ENCODE measurements at regions not wholly inside any gene's neighbourhood (a gene's known extent, or its start where the extent isn't known, plus 50 kb on each side); places are given as distances from the start of the nearest gene placed in this dataset.

DNA sequence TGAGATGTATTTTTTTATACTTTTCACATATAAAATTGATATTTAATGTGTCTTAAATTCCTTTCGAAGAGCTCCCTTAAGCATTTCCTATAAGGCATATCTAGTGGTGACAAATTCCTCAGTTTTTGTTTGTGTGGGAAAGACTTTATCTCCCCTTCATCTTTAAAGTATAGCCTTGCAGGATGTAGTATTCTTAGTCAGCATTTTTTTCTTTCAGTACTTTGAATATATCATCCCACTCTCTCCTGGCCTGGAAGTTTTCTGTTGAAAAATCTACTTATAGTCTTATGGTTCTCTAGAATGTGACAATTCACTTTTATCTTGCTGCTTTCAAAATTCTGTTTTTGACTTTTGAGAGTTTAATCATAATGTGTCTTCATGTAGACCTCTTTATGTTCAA lies 95.2 kb downstream of the EDEM1 start:
- Mint-ChIP-seq H3K4me3 (no peak overlapping the region), H3K27ac (no peak overlapping the region), H3K27me3 (peaks cover 14% of the 10 kb centered on the region), H3K9me3 (peaks cover under 1 to 40% (median 10%) of the 10 kb centered on the region in 7 donors), H3K36me3 (no peaks in the 10 kb centered on the region), H3K4me1 (no peaks in the 10 kb centered on the region)
- DNase-seq (no peak), ATAC-seq (ENCODE audit: low read depth in 2 of 2) (no peak)
- no peaks in the 10 kb centered on the region for H3K36me3 ChIP-seq (ENCODE audit: control insufficient read depth, insufficient read depth, low read length)
- H3K9me3 ChIP-seq (ENCODE audit: control insufficient read depth in 2 of 2, low read length in 2 of 2): peaks cover 0 to 15% of the 10 kb centered on the region in 2 experiments
- H3K4me1 ChIP-seq (ENCODE audit: control insufficient read depth, insufficient read depth, low read length, poor library complexity, severe bottlenecking): no peaks in the 10 kb centered on the region
- H3K27ac ChIP-seq (ENCODE audit: insufficient read depth, low read length, poor library complexity, severe bottlenecking): no peak overlapping the region
- no peaks in the 10 kb centered on the region for H3K27me3 ChIP-seq (ENCODE audit: control insufficient read depth, insufficient read depth, low read length)
- no peak overlapping the region for H3K4me3 ChIP-seq (ENCODE audit: low read depth, low read length)

DNA sequence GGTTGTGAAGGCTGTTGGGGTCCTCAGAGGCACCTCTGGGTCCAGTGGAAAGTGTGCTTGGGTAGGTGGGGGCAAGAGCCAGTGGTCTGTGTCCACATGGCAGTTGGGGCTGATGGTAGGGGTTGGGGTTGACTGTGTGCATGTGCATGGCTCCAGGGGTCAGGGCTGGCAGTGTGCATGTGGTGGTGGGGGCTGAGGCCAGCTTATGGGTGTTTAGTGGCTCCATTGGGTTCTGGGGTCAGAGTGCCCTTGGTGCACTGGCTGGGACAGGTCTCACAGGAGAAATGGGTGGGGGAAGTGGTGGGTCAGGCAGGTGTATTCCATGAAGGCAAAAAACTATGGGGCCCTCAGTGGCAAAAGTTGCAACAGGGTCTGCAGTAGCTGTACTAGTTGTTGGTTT lies 97.9 kb downstream of the EDEM1 start:
- H3K27me3 ChIP-seq (ENCODE audit: control insufficient read depth, insufficient read depth, low read length): no peaks in the 10 kb centered on the region
- H3K4me3 Mint-ChIP-seq: no peak overlapping the region
- DNase-seq (no peak), ATAC-seq (ENCODE audit: low read depth in 2 of 2) (no peak)
- peaks cover 4 to 26% (median 11%) of the 10 kb centered on the region in 7 donors for H3K9me3 Mint-ChIP-seq
- no peak overlapping the region for H3K27ac ChIP-seq (ENCODE audit: insufficient read depth, low read length, poor library complexity, severe bottlenecking)
- no peaks in the 10 kb centered on the region for H3K4me1 ChIP-seq (ENCODE audit: control insufficient read depth, insufficient read depth, low read length, poor library complexity, severe bottlenecking)
- H3K9me3 ChIP-seq (ENCODE audit: control insufficient read depth in 2 of 2, low read length in 2 of 2): peaks cover 0 to 10% of the 10 kb centered on the region in 2 experiments
- peaks cover 7% of the 10 kb centered on the region for H3K36me3 Mint-ChIP-seq
- no peaks in the 10 kb centered on the region for H3K36me3 ChIP-seq (ENCODE audit: control insufficient read depth, insufficient read depth, low read length)
- no peak overlapping the region for H3K4me3 ChIP-seq (ENCODE audit: low read depth, low read length)
- H3K4me1 Mint-ChIP-seq: no peaks in the 10 kb centered on the region
- no peak overlapping the region for H3K27ac Mint-ChIP-seq
- H3K27me3 Mint-ChIP-seq: peaks cover 11% of the 10 kb centered on the region

DNA sequence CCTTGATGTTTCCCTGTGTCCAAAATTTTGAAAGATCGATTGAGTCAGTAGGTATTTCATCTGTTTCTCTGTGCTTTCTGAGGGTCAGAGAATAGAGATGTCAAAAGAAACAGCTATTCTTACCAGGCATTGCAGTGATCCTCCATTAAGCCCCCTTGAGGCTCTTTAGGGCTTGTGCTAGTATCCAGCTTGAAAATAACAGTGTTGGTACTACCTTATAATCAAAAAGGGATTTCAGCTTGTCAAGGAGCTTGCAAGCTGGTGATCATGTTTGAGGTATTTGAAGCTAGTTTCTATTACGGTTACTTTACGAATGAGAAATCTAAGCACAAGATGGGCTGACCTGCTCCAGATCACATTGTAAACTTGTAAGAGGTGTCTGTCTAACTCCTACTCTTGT lies 103.4 kb downstream of the EDEM1 start:
- ATAC-seq (ENCODE audit: low read depth in 2 of 2) (no peak), DNase-seq (no peak)
- no peak overlapping the region for H3K27ac ChIP-seq (ENCODE audit: insufficient read depth, low read length, poor library complexity, severe bottlenecking)
- H3K4me3 ChIP-seq (ENCODE audit: low read depth, low read length): no peak overlapping the region
- H3K4me3 Mint-ChIP-seq: no peak overlapping the region
- no peaks in the 10 kb centered on the region for H3K36me3 ChIP-seq (ENCODE audit: control insufficient read depth, insufficient read depth, low read length)
- peaks cover 7% of the 10 kb centered on the region for H3K36me3 Mint-ChIP-seq
- H3K4me1 ChIP-seq (ENCODE audit: control insufficient read depth, insufficient read depth, low read length, poor library complexity, severe bottlenecking): no peaks in the 10 kb centered on the region
- H3K27ac Mint-ChIP-seq: no peak overlapping the region
- no peaks in the 10 kb centered on the region for H3K9me3 ChIP-seq (ENCODE audit: control insufficient read depth in 2 of 2, low read length in 2 of 2)
- no peaks in the 10 kb centered on the region for H3K4me1 Mint-ChIP-seq
- no peaks in the 10 kb centered on the region for H3K27me3 ChIP-seq (ENCODE audit: control insufficient read depth, insufficient read depth, low read length)
- H3K27me3 Mint-ChIP-seq: peaks cover 11% of the 10 kb centered on the region
- peaks cover 0 to 8% (median 3%) of the 10 kb centered on the region in 7 donors for H3K9me3 Mint-ChIP-seq

DNA sequence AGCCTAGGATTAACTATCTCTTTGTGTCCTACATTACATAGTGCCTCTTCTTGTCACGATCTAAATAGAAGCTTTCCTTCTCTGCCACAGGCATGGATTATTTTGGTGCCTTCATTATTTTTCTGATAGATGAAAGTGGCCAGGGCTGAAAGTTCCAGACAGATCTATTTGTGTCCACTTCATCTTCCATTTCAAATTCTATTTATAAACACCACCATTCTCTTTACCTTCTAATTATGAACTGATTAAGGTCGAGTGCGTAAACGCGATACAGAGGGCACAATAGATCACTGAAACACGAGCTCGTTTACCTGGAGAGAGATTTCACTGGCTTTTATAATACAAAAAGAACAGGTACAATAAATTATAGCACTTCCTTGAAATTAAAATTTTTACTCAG lies 105.0 kb downstream of the EDEM1 start:
- Histone ChIP-seq H3K27me3 (ENCODE audit: control insufficient read depth, insufficient read depth, low read length) (no peaks in the 10 kb centered on the region), H3K4me3 (ENCODE audit: low read depth, low read length) (no peak overlapping the region), H3K27ac (ENCODE audit: insufficient read depth, low read length, poor library complexity, severe bottlenecking) (no peak overlapping the region), H3K4me1 (ENCODE audit: control insufficient read depth, insufficient read depth, low read length, poor library complexity, severe bottlenecking) (no peaks in the 10 kb centered on the region), H3K36me3 (ENCODE audit: control insufficient read depth, insufficient read depth, low read length) (no peaks in the 10 kb centered on the region), H3K9me3 (ENCODE audit: control insufficient read depth in 2 of 2, low read length in 2 of 2) (no peaks in the 10 kb centered on the region)
- Mint-ChIP-seq H3K4me1 (no peaks in the 10 kb centered on the region), H3K27me3 (peaks cover 11% of the 10 kb centered on the region), H3K27ac (no peak overlapping the region), H3K4me3 (no peak overlapping the region), H3K36me3 (peaks cover 7% of the 10 kb centered on the region), H3K9me3 (peaks cover 0 to 8% (median 2%) of the 10 kb centered on the region in 7 donors)
- no peak for DNase-seq
- no peak for ATAC-seq (ENCODE audit: low read depth in 2 of 2)

DNA sequence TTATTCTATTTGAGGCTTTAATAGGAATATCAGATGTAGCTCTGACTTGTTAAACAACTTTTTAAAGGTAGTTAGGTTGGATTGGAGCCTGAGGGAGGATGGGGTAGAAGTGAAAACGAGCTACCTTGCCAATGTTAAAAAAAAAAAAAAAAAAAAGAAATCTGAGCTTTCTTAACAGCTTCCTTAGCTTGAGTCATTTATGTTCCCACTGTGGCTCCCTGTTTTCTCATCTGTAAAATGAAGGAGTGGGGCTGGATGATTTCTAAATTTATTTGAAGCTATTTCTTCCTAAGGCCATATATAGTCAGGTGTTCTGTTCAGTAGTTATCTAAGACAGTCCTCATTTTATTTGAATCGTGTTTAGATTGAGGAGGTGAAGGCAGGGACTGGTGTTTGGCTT lies 105.7 kb downstream of the EDEM1 start:
- DNase-seq: no peak
- no peaks in the 10 kb centered on the region for H3K27me3 ChIP-seq (ENCODE audit: control insufficient read depth, insufficient read depth, low read length)
- H3K36me3 Mint-ChIP-seq: peaks cover 4% of the 10 kb centered on the region
- H3K9me3 ChIP-seq (ENCODE audit: control insufficient read depth in 2 of 2, low read length in 2 of 2): no peaks in the 10 kb centered on the region
- no peaks in the 10 kb centered on the region for H3K36me3 ChIP-seq (ENCODE audit: control insufficient read depth, insufficient read depth, low read length)
- H3K4me3 Mint-ChIP-seq: no peak overlapping the region
- no peak overlapping the region for H3K27ac Mint-ChIP-seq
- H3K4me3 ChIP-seq (ENCODE audit: low read depth, low read length): no peak overlapping the region
- H3K4me1 ChIP-seq (ENCODE audit: control insufficient read depth, insufficient read depth, low read length, poor library complexity, severe bottlenecking): no peaks in the 10 kb centered on the region
- no peak for ATAC-seq (ENCODE audit: low read depth in 2 of 2)
- H3K9me3 Mint-ChIP-seq: peaks cover 0 to 5% (median 2%) of the 10 kb centered on the region in 7 donors
- H3K27ac ChIP-seq (ENCODE audit: insufficient read depth, low read length, poor library complexity, severe bottlenecking): no peak overlapping the region
- peaks cover 9% of the 10 kb centered on the region for H3K27me3 Mint-ChIP-seq
- H3K4me1 Mint-ChIP-seq: no peaks in the 10 kb centered on the region

DNA sequence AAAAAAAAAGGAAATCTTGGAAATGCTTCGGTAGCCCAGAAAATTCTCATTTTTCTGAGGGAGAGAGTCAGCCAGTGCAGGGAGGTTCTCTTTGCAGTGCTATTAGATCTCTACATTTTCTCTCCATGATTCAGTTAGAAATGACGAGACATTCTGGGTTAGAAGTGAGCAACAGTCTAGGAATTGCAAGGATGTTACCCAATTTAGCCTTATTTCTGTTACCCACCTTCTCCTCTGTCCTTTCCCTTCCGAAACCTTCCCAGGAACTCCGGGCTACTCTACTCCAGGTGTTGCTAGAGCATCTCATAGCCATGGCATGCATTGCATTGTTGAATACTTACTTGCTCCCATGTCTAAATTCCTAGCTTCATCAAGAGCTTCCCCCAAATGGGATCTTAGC lies 106.8 kb downstream of the EDEM1 start:
- H3K4me1 Mint-ChIP-seq: no peaks in the 10 kb centered on the region
- H3K36me3 Mint-ChIP-seq: peaks cover 3% of the 10 kb centered on the region

DNA sequence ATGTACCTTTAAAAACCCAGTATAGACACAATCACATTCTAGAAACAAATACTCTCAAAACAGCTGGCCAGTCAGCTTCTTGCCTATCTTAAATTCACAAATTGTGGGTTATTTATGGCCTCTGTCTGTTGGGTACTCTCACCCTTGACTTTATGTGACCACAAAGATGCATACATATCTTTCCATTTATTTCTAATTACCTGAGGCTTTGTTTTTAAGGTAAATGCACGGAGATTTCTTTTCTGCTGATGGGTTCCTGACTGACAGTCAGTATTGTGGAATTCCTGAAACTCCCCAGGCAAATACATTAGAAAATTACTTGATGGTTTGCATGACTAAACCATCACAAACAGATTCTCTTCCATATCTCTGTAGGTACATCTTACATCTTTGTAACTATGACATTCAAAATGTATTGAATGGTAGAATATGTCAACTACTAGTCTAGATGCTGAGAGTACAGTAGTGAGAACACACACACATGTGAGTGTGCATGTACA lies 107.7 kb downstream of the EDEM1 start:
- DNase-seq (no peak), ATAC-seq (ENCODE audit: low read depth in 2 of 2) (no peak)
- Histone ChIP-seq H3K4me3 (ENCODE audit: low read depth, low read length) (no peak overlapping the region), H3K9me3 (ENCODE audit: control insufficient read depth in 2 of 2, low read length in 2 of 2) (no peaks in the 10 kb centered on the region), H3K27me3 (ENCODE audit: control insufficient read depth, insufficient read depth, low read length) (no peaks in the 10 kb centered on the region), H3K4me1 (ENCODE audit: control insufficient read depth, insufficient read depth, low read length, poor library complexity, severe bottlenecking) (no peaks in the 10 kb centered on the region), H3K27ac (ENCODE audit: insufficient read depth, low read length, poor library complexity, severe bottlenecking) (no peak overlapping the region), H3K36me3 (ENCODE audit: control insufficient read depth, insufficient read depth, low read length) (no peaks in the 10 kb centered on the region)
- no peak overlapping the region for H3K4me3 Mint-ChIP-seq
- no peaks in the 10 kb centered on the region for H3K36me3 Mint-ChIP-seq
- peaks cover 5% of the 10 kb centered on the region for H3K27me3 Mint-ChIP-seq
- H3K27ac Mint-ChIP-seq: no peak overlapping the region
- no peaks in the 10 kb centered on the region for H3K4me1 Mint-ChIP-seq
- H3K9me3 Mint-ChIP-seq: peaks cover 0 to 5% (median 0%) of the 10 kb centered on the region in 7 donors

More for the DNA sequence above, 106.8 kb downstream of the EDEM1 start:
- Mint-ChIP-seq H3K27ac (no peak overlapping the region), H3K4me3 (no peak overlapping the region), H3K9me3 (peaks cover 0 to 5% (median 0%) of the 10 kb centered on the region in 7 donors), H3K27me3 (peaks cover 5% of the 10 kb centered on the region)
- H3K4me3 ChIP-seq (ENCODE audit: low read depth, low read length): no peak overlapping the region
- ATAC-seq (ENCODE audit: low read depth in 2 of 2): no peak
- no peak for DNase-seq
- no peaks in the 10 kb centered on the region for H3K27me3 ChIP-seq (ENCODE audit: control insufficient read depth, insufficient read depth, low read length)
- H3K9me3 ChIP-seq (ENCODE audit: control insufficient read depth in 2 of 2, low read length in 2 of 2): no peaks in the 10 kb centered on the region
- H3K36me3 ChIP-seq (ENCODE audit: control insufficient read depth, insufficient read depth, low read length): no peaks in the 10 kb centered on the region
- no peak overlapping the region for H3K27ac ChIP-seq (ENCODE audit: insufficient read depth, low read length, poor library complexity, severe bottlenecking)
- no peaks in the 10 kb centered on the region for H3K4me1 ChIP-seq (ENCODE audit: control insufficient read depth, insufficient read depth, low read length, poor library complexity, severe bottlenecking)

DNA sequence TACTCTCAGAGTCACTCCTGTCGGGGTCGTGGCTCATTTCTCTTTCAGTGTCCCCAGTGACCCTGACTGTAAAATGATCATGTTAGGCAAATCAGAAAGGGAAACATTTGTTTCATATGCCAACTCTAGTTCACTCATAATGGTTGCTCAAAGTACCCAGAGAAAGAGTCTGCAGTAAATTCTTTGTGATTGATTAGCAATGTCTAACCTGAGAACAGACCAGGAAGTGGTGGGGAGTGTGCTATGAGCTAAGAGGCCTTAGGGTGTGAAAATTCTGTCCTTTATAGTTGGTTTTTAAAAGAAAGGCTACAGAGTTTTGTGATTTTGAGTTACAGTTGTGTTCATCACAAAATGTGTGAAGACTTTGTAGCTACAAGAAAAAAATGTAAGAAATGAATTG lies 108.9 kb downstream of the EDEM1 start:
- no peaks in the 10 kb centered on the region for H3K27me3 ChIP-seq (ENCODE audit: control insufficient read depth, insufficient read depth, low read length)
- no peak overlapping the region for H3K27ac ChIP-seq (ENCODE audit: insufficient read depth, low read length, poor library complexity, severe bottlenecking)
- no peaks in the 10 kb centered on the region for H3K9me3 ChIP-seq (ENCODE audit: control insufficient read depth in 2 of 2, low read length in 2 of 2)
- Mint-ChIP-seq H3K36me3 (no peaks in the 10 kb centered on the region), H3K9me3 (peaks cover 0 to 5% (median 0%) of the 10 kb centered on the region in 7 donors), H3K4me3 (no peak overlapping the region), H3K4me1 (no peaks in the 10 kb centered on the region), H3K27me3 (peaks cover 9% of the 10 kb centered on the region), H3K27ac (no peak overlapping the region)
- no peaks in the 10 kb centered on the region for H3K4me1 ChIP-seq (ENCODE audit: control insufficient read depth, insufficient read depth, low read length, poor library complexity, severe bottlenecking)
- no peak overlapping the region for H3K4me3 ChIP-seq (ENCODE audit: low read depth, low read length)
- DNase-seq: no peak
- no peaks in the 10 kb centered on the region for H3K36me3 ChIP-seq (ENCODE audit: control insufficient read depth, insufficient read depth, low read length)
- ATAC-seq (ENCODE audit: low read depth in 2 of 2): no peak

Data from CD4-positive, CD25-positive, alpha-beta regulatory T cell (primary cell).